ENCODE measurements at regions not wholly inside any gene's neighbourhood (a gene's known extent, or its start where the extent isn't known, plus 50 kb on each side); places are given as distances from the start of the nearest gene placed in this dataset.

DNA sequence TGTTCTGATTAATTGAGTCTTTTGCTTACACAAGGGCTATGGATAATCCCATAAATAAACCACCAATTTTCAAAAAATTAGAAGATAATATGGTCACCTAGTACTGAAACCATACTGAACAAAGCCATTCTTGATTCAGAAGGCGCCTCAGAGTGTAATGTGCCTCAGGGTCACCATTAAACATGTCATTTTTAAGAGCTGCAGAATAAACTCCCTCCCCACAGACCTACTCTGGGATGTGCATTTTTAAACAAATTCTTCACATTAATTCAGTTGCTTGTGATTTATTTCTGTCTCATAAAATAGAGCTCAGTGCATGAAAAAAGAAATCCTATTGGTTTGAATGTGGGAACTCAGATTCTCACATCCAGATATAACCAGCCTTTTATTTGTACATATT lies 202.1 kb upstream of the HEY2 start:
- TF ChIP-seq POLR2AphosphoS5 (IDR thresholded peaks at IDR 0.05) (no peak), POLR2A (IDR thresholded peaks at IDR 0.05) (no peak)
- TF ChIP-seq, protein P1, sequence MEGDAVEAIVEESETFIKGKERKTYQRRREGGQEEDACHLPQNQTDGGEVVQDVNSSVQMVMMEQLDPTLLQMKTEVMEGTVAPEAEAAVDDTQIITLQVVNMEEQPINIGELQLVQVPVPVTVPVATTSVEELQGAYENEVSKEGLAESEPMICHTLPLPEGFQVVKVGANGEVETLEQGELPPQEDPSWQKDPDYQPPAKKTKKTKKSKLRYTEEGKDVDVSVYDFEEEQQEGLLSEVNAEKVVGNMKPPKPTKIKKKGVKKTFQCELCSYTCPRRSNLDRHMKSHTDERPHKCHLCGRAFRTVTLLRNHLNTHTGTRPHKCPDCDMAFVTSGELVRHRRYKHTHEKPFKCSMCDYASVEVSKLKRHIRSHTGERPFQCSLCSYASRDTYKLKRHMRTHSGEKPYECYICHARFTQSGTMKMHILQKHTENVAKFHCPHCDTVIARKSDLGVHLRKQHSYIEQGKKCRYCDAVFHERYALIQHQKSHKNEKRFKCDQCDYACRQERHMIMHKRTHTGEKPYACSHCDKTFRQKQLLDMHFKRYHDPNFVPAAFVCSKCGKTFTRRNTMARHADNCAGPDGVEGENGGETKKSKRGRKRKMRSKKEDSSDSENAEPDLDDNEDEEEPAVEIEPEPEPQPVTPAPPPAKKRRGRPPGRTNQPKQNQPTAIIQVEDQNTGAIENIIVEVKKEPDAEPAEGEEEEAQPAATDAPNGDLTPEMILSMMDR (IDR thresholded peaks at IDR 0.05) = no peak
